ENCODE measurements at regions not wholly inside any gene's neighbourhood (a gene's known extent, or its start where the extent isn't known, plus 50 kb on each side); places are given as distances from the start of the nearest gene placed in this dataset.

GRCh38 chr9:89822996-89823395 is 218.2 kb downstream of the GADD45G start:
- ChIA-PET POLR2A (ENCODE audit: low non-redundant PET) (no interaction called here), CTCF (no interaction called here)
- DNase-seq (ENCODE audit: low spot score): no peak
- BruUV-seq (replicated peaks): no TSS peak
- no peak overlapping the region for H3K4me3 ChIP-seq (ENCODE audit: low read depth, low read length, poor library complexity, severe bottlenecking)
- H3K36me3 ChIP-seq (ENCODE audit: insufficient read depth, low read length, poor library complexity, severe bottlenecking): no peaks in the 10 kb centered on the region
- no peaks in the 10 kb centered on the region for H3K27me3 ChIP-seq (replicated peaks; ENCODE audit: insufficient read depth, low read depth, low read length, poor library complexity)
- TF ChIP-seq EZH2 (IDR thresholded peaks at IDR 0.05; ENCODE audit: borderline replicate concordance, low read depth, low read length, poor library complexity, severe bottlenecking): no peak
- TF ChIP-seq, protein P1, sequence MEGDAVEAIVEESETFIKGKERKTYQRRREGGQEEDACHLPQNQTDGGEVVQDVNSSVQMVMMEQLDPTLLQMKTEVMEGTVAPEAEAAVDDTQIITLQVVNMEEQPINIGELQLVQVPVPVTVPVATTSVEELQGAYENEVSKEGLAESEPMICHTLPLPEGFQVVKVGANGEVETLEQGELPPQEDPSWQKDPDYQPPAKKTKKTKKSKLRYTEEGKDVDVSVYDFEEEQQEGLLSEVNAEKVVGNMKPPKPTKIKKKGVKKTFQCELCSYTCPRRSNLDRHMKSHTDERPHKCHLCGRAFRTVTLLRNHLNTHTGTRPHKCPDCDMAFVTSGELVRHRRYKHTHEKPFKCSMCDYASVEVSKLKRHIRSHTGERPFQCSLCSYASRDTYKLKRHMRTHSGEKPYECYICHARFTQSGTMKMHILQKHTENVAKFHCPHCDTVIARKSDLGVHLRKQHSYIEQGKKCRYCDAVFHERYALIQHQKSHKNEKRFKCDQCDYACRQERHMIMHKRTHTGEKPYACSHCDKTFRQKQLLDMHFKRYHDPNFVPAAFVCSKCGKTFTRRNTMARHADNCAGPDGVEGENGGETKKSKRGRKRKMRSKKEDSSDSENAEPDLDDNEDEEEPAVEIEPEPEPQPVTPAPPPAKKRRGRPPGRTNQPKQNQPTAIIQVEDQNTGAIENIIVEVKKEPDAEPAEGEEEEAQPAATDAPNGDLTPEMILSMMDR (conservative IDR thresholded peaks at IDR 0.05; ENCODE audit: low read depth, low read length): no peak
- H3K9me3 ChIP-seq (ENCODE audit: low read depth, low read length, poor library complexity, severe bottlenecking): no peaks in the 10 kb centered on the region
- intact Hi-C loops (cut with micrococcal nuclease; ENCODE audit: unreplicated experiment): no loop called here
- H3K27ac ChIP-seq (ENCODE audit: low read depth, low read length, poor library complexity, severe bottlenecking): no peak overlapping the region
- H3K4me1 ChIP-seq (ENCODE audit: insufficient read depth, low read length, poor library complexity, severe bottlenecking): no peaks in the 10 kb centered on the region

- Histone ChIP-seq H3K27me3 (replicated peaks; ENCODE audit: insufficient read depth, low read depth, low read length, poor library complexity) (no peaks in the 10 kb centered on the region), H3K27ac (ENCODE audit: low read depth, low read length, poor library complexity, severe bottlenecking) (no peak overlapping the region), H3K4me1 (ENCODE audit: insufficient read depth, low read length, poor library complexity, severe bottlenecking) (no peaks in the 10 kb centered on the region), H3K9me3 (ENCODE audit: low read depth, low read length, poor library complexity, severe bottlenecking) (no peaks in the 10 kb centered on the region), H3K36me3 (ENCODE audit: insufficient read depth, low read length, poor library complexity, severe bottlenecking) (no peaks in the 10 kb centered on the region), H3K4me3 (ENCODE audit: low read depth, low read length, poor library complexity, severe bottlenecking) (no peak overlapping the region)
- TF ChIP-seq, protein P1 (conservative IDR thresholded peaks at IDR 0.05; ENCODE audit: low read depth, low read length): no peak
- no TSS peak for BruUV-seq (replicated peaks)
- POLR2A ChIA-PET (ENCODE audit: low non-redundant PET): no interaction called here
- intact Hi-C loops (cut with micrococcal nuclease; ENCODE audit: unreplicated experiment): no loop called here
- no peak for DNase-seq (ENCODE audit: low spot score)
- CTCF ChIA-PET: no interaction called here
Measured at GRCh38 chr9:89825669-89826068, 220.9 kb downstream of the GADD45G start.

- ChIA-PET POLR2A (ENCODE audit: low non-redundant PET) (no interaction called here), CTCF (no interaction called here)
- no peak overlapping the region for H3K4me3 ChIP-seq (ENCODE audit: low read depth, low read length, poor library complexity, severe bottlenecking)
- no peaks in the 10 kb centered on the region for H3K4me1 ChIP-seq (ENCODE audit: insufficient read depth, low read length, poor library complexity, severe bottlenecking)
- H3K27me3 ChIP-seq (replicated peaks; ENCODE audit: insufficient read depth, low read depth, low read length, poor library complexity): no peaks in the 10 kb centered on the region
- H3K27ac ChIP-seq (ENCODE audit: low read depth, low read length, poor library complexity, severe bottlenecking): no peak overlapping the region
- H3K9me3 ChIP-seq (ENCODE audit: low read depth, low read length, poor library complexity, severe bottlenecking): no peaks in the 10 kb centered on the region
- intact Hi-C loops (cut with micrococcal nuclease; ENCODE audit: unreplicated experiment): no loop called here
- no TSS peak for BruUV-seq (replicated peaks)
- no peak for TF ChIP-seq EZH2 (IDR thresholded peaks at IDR 0.05; ENCODE audit: borderline replicate concordance, low read depth, low read length, poor library complexity, severe bottlenecking)
- TF ChIP-seq, protein P1 (conservative IDR thresholded peaks at IDR 0.05; ENCODE audit: low read depth, low read length): no peak
- DNase-seq (ENCODE audit: low spot score): no peak
- H3K36me3 ChIP-seq (ENCODE audit: insufficient read depth, low read length, poor library complexity, severe bottlenecking): no peaks in the 10 kb centered on the region
Measured at GRCh38 chr9:89826186-89826585, 221.4 kb downstream of the GADD45G start.
